Endothelial cell of umbilical vein (primary cell): ENCODE measurements at regions not wholly inside any gene's neighbourhood (a gene's known extent, or its start where the extent isn't known, plus 50 kb on each side); places are given as distances from the start of the nearest gene placed in this dataset.

ENCODE experiments used
- BruUV-seq: library from RNA; stranded (reverse); fragments of 400-500 nt; replicated peaks from 2 replicates; lab custom pipeline; 2021; lab: Mats Ljungman, UMichigan
- CTCF ChIA-PET: fragments of 300-600, 350-600 bp; sonication (Branson Sonifier 250); formaldehyde crosslinking; loops from one replicate; lab custom pipeline; 2021; ENCODE audit warnings: antibody characterized with exemption, inconsistent platforms; lab: Charles Lee
- POLR2A ChIA-PET: fragments of 300-600, 350-600 bp; sonication (Branson Sonifier 250); formaldehyde crosslinking; loops from one replicate; lab custom pipeline; 2021; ENCODE audit warnings: antibody characterized with exemption, inconsistent platforms; lab: Charles Lee
- DNase-seq: peaks from one replicate; pipeline ENCODE4 v3.0.0-alpha.2; 2011; ENCODE audit warnings: low read depth, low spot score
- FAIRE-seq: peaks from 2 replicates; lab custom pipeline; 2011; peaks lifted over from hg19 to GRCh38; lab: Jason Lieb, UNC
- H2AFZ ChIP-seq: 2 replicates; pipeline ENCODE4 v1.6.0; 2012; ENCODE audit warnings: low read depth, low read length, control low read depth, inconsistent platforms
- H3K27ac ChIP-seq: 2 replicates; pipeline ENCODE4 v1.5.1; 2011; ENCODE audit warnings: low read depth, mild to moderate bottlenecking, control low read depth, low read length, moderate library complexity; ENCODE audit not compliant: insufficient read depth
- H3K27me3 ChIP-seq, 2 experiments: 2 replicates each; pipeline versions ENCODE4 v1.6.0 to v1.6.1; 2011; ENCODE audit warnings: low read length in 2 of 2, mixed read lengths in 1 of 2; ENCODE audit not compliant: control insufficient read depth in 2 of 2, insufficient read depth in 2 of 2
- H3K36me3 ChIP-seq, 2 experiments: 2 replicates in 1 of 2; 3 replicates in 1 of 2; pipeline ENCODE4 v1.5.1; 2011; ENCODE audit warnings: low read length in 2 of 2, mild to moderate bottlenecking in 1 of 2, moderate library complexity in 1 of 2; ENCODE audit not compliant: control insufficient read depth in 2 of 2, insufficient read depth in 2 of 2; ENCODE audit errors: extremely low read depth in 1 of 2
- H3K4me1 ChIP-seq: 3 replicates; pipeline ENCODE4 v1.5.1; 2011; ENCODE audit warnings: mild to moderate bottlenecking, low read length; ENCODE audit not compliant: control insufficient read depth, insufficient read depth; ENCODE audit errors: extremely low read depth
- H3K4me2 ChIP-seq: 2 replicates; pipeline ENCODE4 v1.6.1; 2011; ENCODE audit warnings: low read length, control low read depth, mixed read lengths; ENCODE audit not compliant: insufficient read depth
- H3K4me3 ChIP-seq, 3 experiments: fragments of 200-600 bp in 1 of 3; sonication (generic), shearing (Covaris generic) in 1 of 3; replicated peaks in 1 of 3; 2 replicates each; pipeline ENCODE4 v1.5.1; 2011 to 2016; ENCODE audit warnings: control low read depth in 3 of 3, low read length in 3 of 3, mild to moderate bottlenecking in 2 of 3, inconsistent platforms in 1 of 3, low read depth in 1 of 3, moderate library complexity in 1 of 3; ENCODE audit not compliant: insufficient read depth in 1 of 3
- H3K79me2 ChIP-seq: 2 replicates; pipeline ENCODE4 v1.6.0; 2012; ENCODE audit warnings: low read length, inconsistent platforms; ENCODE audit not compliant: control insufficient read depth, insufficient read depth
- H3K9ac ChIP-seq: replicated peaks from 2 replicates; pipeline ENCODE3; 2011; ENCODE audit warnings: low read length, control low read depth; ENCODE audit not compliant: insufficient read depth; ENCODE audit errors: extremely low read depth
- H3K9me1 ChIP-seq: replicated peaks from 3 replicates; pipeline ENCODE4 v1.6.0; 2011; ENCODE audit warnings: mild to moderate bottlenecking, low read length; ENCODE audit not compliant: control insufficient read depth, insufficient read depth; ENCODE audit errors: extremely low read depth
- H3K9me3 ChIP-seq: replicated peaks from 2 replicates; pipeline ENCODE4 v1.5.1; 2012; ENCODE audit warnings: low read length, inconsistent platforms; ENCODE audit not compliant: control insufficient read depth, insufficient read depth
- H4K20me1 ChIP-seq: replicated peaks from 2 replicates; pipeline ENCODE3; 2011; ENCODE audit warnings: mild to moderate bottlenecking, low read length; ENCODE audit not compliant: control insufficient read depth, insufficient read depth; ENCODE audit errors: extremely low read depth
- CTCF ChIP-seq, 2 donors: IDR thresholded peaks; 1 replicate in 1 of 2; 2 replicates in 1 of 2; pipeline ENCODE4 v1.5.1; 2011; ENCODE audit warnings: low read length in 2 of 2, mild to moderate bottlenecking in 2 of 2, moderate library complexity in 2 of 2, control low read depth in 1 of 2, inconsistent platforms in 1 of 2, low read depth in 1 of 2; ENCODE audit not compliant: insufficient read depth in 1 of 2; ENCODE audit errors: extremely low read depth in 1 of 2
- EZH2 ChIP-seq: IDR thresholded peaks from 2 replicates; pipeline ENCODE4 v1.6.1; 2012; ENCODE audit warnings: borderline replicate concordance, low read depth, mild to moderate bottlenecking, moderate library complexity, low read length, inconsistent platforms; ENCODE audit not compliant: severe bottlenecking
- FOS ChIP-seq: IDR thresholded peaks from 2 replicates; pipeline ENCODE4 v1.6.1; 2011; ENCODE audit warnings: mild to moderate bottlenecking, low read length, moderate library complexity, borderline replicate concordance; ENCODE audit not compliant: insufficient read depth
- GATA2 ChIP-seq: IDR thresholded peaks from 2 replicates; pipeline ENCODE4 v1.7.0; 2011; ENCODE audit warnings: low read depth, mild to moderate bottlenecking, moderate library complexity, mixed read lengths, low read length; ENCODE audit not compliant: insufficient read length, insufficient read depth
- JUN ChIP-seq: IDR thresholded peaks from 2 replicates; pipeline ENCODE4 v1.6.1; 2011; ENCODE audit warnings: borderline replicate concordance, low read depth; ENCODE audit not compliant: insufficient read length, insufficient read depth
- MAX ChIP-seq: IDR thresholded peaks from 2 replicates; pipeline ENCODE4 v1.6.1; 2011; ENCODE audit not compliant: insufficient read depth, insufficient read length
- MYC ChIP-seq: IDR thresholded peaks from one replicate; pipeline ENCODE4 v1.6.1; 2011; ENCODE audit warnings: mild to moderate bottlenecking, low read depth, low read length
- POLR2A ChIP-seq: IDR thresholded peaks from 2 replicates; pipeline ENCODE4 v1.6.1; 2012; ENCODE audit warnings: low read depth, mild to moderate bottlenecking, control low read depth, low read length
- POLR2AphosphoS5 ChIP-seq: IDR thresholded peaks from 2 replicates; pipeline ENCODE4 v1.6.1; 2012; ENCODE audit warnings: low read depth, mild to moderate bottlenecking, control low read depth, low read length, moderate library complexity; ENCODE audit not compliant: insufficient read depth
- dilution Hi-C: fragments of 300-500 bp; cut with MboI; formaldehyde crosslinking; loops from one replicate; pipeline ENCODE4 v1.15.0; 2019; ENCODE audit warnings: low sequenced_read_pairs; ENCODE audit not compliant: extremely low pct_ligation_motif_present
- intact Hi-C: fragments of 100-400 bp; cut with micrococcal nuclease; formaldehyde crosslinking; loops from one replicate; pipeline ENCODE4 v1.10.0; 2022

GRCh38 chr4:11831739-11832138 is 403.0 kb upstream of the HS3ST1 start:
- dilution Hi-C loops = no loop called here
- FAIRE-seq = no peak
- H3K36me3 ChIP-seq = no peaks in the 10 kb centered on the region

More at GRCh38 chr4:11831739-11832138, 403.0 kb upstream of the HS3ST1 start:
- Histone ChIP-seq H3K9me3 (no peaks in the 10 kb centered on the region), H3K4me3 (no peak overlapping the region), H3K4me1 (no peaks in the 10 kb centered on the region), H3K27me3 (no peaks in the 10 kb centered on the region), H2AFZ (peak overlapping the region; percentile 13), H3K9ac (no peak overlapping the region), H3K4me2 (no peak overlapping the region), H3K79me2 (no peaks in the 10 kb centered on the region), H3K9me1 (no peaks in the 10 kb centered on the region), H3K27ac (no peak overlapping the region), H4K20me1 (no peaks in the 10 kb centered on the region)
- ChIA-PET POLR2A (no interaction called here), CTCF (no interaction called here)
- DNase-seq = peak; percentile 45
- TF ChIP-seq MYC (no peak), GATA2 (no peak), MAX (no peak), JUN (no peak), POLR2AphosphoS5 (no peak), CTCF (IDR thresholded peaks at IDR 0.05; ENCODE audit: extremely low read depth in 1 of 2, insufficient read depth in 1 of 2, low read depth in 1 of 2, low read length in 2 of 2) (no peak), FOS (no peak), EZH2 (no peak), POLR2A (no peak)
- BruUV-seq = no TSS peak
- intact Hi-C loops = no loop called here
